GM12865 (cell line): ENCODE measurements at regions not wholly inside any gene's neighbourhood (a gene's known extent, or its start where the extent isn't known, plus 50 kb on each side); places are given as distances from the start of the nearest gene placed in this dataset.

Source experiments
- DNase-seq: peaks from one replicate; pipeline ENCODE4 v3.0.0; 2010; ENCODE audit warnings: low read depth
- H3K4me3 ChIP-seq: 2 replicates; pipeline ENCODE4 v1.5.1; 2011; ENCODE audit warnings: mild to moderate bottlenecking, low read depth, low read length, control low read depth
- CTCF ChIP-seq: IDR thresholded peaks from 2 replicates; pipeline ENCODE4 v1.5.1; 2011; ENCODE audit warnings: low read length, control low read depth, low read depth, inconsistent platforms; ENCODE audit not compliant: insufficient read depth; ENCODE audit errors: missing control alignments

DNA sequence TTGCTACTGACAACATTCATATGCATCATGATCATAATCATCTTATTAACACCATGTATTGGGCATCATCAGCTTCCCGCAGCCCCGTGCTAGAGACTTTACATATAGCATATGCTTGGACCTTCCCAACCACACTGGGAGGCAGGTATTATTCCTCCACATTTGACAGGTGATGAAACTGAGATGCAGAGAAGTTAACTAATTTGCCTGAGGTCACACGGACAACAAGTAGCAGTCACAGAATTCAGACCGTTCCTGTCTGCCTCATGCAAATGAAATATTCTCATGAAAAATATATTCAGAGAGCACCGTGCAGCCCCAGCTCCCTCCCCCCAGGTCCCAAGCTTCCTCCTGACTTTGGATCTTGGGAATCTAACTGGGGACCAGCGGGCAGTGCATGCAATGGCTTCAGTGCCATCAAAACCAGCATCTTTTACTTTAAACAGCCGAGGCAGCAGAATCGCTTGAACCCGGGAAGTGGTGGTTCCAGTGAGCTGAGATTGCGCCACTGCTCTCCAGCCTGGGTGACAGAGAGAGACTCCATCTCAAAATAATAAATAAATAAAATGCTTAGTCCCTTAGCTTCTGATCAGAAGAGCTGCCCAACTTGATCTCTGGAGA, 112.2 kb upstream of the GPR26 start:
- TF ChIP-seq CTCF: no peak
- peak overlapping the region; percentile 21 for H3K4me3 ChIP-seq
- peak; percentile 92 for DNase-seq

- DNase-seq: no peak
- 0 out of 2 replicates have a peak overlapping the region, but pooled peaks have one; percentile 21 for H3K4me3 ChIP-seq
- no peak for TF ChIP-seq CTCF
These were observed 111.5 kb upstream of the GPR26 start for GRCh38 chr10:123554656-123555055.

DNA sequence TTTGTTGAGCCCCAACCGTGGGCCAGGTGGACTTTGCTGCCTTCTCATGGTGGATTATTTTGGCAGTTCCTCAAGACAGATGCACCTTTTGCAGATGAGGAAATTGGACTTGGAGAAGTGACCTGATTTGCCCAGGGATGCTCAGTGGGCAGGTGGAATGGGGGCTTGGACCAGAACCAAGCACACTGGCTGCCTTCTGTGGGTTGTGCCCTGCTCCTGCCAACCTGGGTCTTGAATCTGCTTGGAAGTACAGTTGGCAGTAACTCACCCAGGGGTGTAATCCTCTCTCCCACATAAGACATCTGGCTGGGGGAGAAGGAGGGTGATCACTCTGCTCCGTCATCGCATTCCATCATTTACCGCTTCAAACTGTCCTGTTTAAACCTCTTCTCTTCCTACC, 110.5 kb upstream of the GPR26 start:
- H3K4me3 ChIP-seq: no peak overlapping the region
- no peak for DNase-seq
- no peak for TF ChIP-seq CTCF

DNA sequence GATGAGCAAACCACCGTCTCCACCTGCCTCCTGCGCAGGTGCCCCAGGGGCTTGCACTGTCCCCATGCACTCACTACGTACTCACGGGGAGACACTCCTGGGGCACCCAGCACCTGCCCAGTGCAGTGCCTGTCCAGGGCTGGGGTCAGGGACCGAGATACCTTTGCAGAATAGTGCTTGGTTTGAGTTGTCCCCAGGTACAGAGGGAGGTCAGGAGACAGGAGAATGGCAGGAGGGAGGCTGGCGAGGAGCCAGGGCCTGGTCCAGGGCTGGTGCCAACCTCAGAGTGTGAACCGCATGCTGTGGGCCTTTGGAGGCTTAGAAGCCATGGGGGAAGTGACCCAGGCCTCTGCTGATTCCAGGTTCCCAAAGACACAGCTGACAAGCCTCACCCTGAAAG, 110.1 kb upstream of the GPR26 start:
- no peak overlapping the region for H3K4me3 ChIP-seq
- TF ChIP-seq CTCF: no peak
- DNase-seq: no peak

GRCh38 chr10:123556736-123557135, 109.4 kb upstream of the GPR26 start:
- H3K4me3 ChIP-seq: no peak overlapping the region
- TF ChIP-seq CTCF: no peak
- DNase-seq: no peak

GRCh38 chr10:123557366-123558108, 108.6 kb upstream of the GPR26 start:
- H3K4me3 ChIP-seq: no peak overlapping the region
- no peak for TF ChIP-seq CTCF
- no peak for DNase-seq
